ENCODE measurements at regions not wholly inside any gene's neighbourhood (a gene's known extent, or its start where the extent isn't known, plus 50 kb on each side); places are given as distances from the start of the nearest gene placed in this dataset.

GRCh38 chr5:167725741-167726140 lies 565.7 kb upstream of the WWC1 start:
- peaks cover 21% of the 10 kb centered on the region for H3K4me1 Mint-ChIP-seq (ENCODE audit: insufficient read depth, unreplicated experiment)
- no peak for TF ChIP-seq CTCF (IDR thresholded peaks at IDR 0.05; ENCODE audit: unreplicated experiment)
- H3K9me3 Mint-ChIP-seq (ENCODE audit: unreplicated experiment), result no peaks in the 10 kb centered on the region
- no peak overlapping the region for H3K4me3 Mint-ChIP-seq (ENCODE audit: unreplicated experiment)
- intact Hi-C loops (cut with micrococcal nuclease), result no loop called here
- POLR2A ChIA-PET, result interaction anchor here (1.0 to 1.3 kb wide), 5 partner anchors 8 to 322 kb away, joined by 3 to 4 read pairs (median 4); no protein-coding TSS in a partner anchor
- no peaks in the 10 kb centered on the region for H3K36me3 Mint-ChIP-seq (ENCODE audit: insufficient read depth, unreplicated experiment)
- BruUV-seq (replicated peaks), result no TSS peak
- CTCF ChIA-PET, result interaction anchor here (0.6 to 2.2 kb wide), 11 partner anchors 13 to 494 kb away, joined by 3 to 8 read pairs (median 3); no protein-coding TSS in a partner anchor
- H3K27ac Mint-ChIP-seq (ENCODE audit: low read depth, unreplicated experiment), result no peak overlapping the region
- no peak for DNase-seq (ENCODE audit: unreplicated experiment)
- no peaks in the 10 kb centered on the region for H3K27me3 Mint-ChIP-seq (ENCODE audit: insufficient read depth, unreplicated experiment)

GRCh38 chr5:167726642-167727041 lies 564.8 kb upstream of the WWC1 start:
- no peak overlapping the region for H3K27ac Mint-ChIP-seq (ENCODE audit: low read depth, unreplicated experiment)
- no peaks in the 10 kb centered on the region for H3K9me3 Mint-ChIP-seq (ENCODE audit: unreplicated experiment)
- no TSS peak for BruUV-seq (replicated peaks)
- no peaks in the 10 kb centered on the region for H3K27me3 Mint-ChIP-seq (ENCODE audit: insufficient read depth, unreplicated experiment)
- no peak for DNase-seq (ENCODE audit: unreplicated experiment)
- CTCF ChIA-PET, result interaction anchor here (0.6 to 4.3 kb wide), 7 partner anchors 12 to 494 kb away, joined by 3 to 25 read pairs (median 4); no protein-coding TSS in a partner anchor
- POLR2A ChIA-PET, result interaction anchor here (0.6 to 1.2 kb wide), 6 partner anchors 9 to 1928 kb away, joined by 3 to 4 read pairs (median 4); no protein-coding TSS in a partner anchor
- H3K4me3 Mint-ChIP-seq (ENCODE audit: unreplicated experiment), result no peak overlapping the region
- no peaks in the 10 kb centered on the region for H3K36me3 Mint-ChIP-seq (ENCODE audit: insufficient read depth, unreplicated experiment)
- TF ChIP-seq CTCF (IDR thresholded peaks at IDR 0.05; ENCODE audit: unreplicated experiment), result no peak
- peaks cover 24% of the 10 kb centered on the region for H3K4me1 Mint-ChIP-seq (ENCODE audit: insufficient read depth, unreplicated experiment)
- intact Hi-C loops (cut with micrococcal nuclease), result no loop called here

DNA sequence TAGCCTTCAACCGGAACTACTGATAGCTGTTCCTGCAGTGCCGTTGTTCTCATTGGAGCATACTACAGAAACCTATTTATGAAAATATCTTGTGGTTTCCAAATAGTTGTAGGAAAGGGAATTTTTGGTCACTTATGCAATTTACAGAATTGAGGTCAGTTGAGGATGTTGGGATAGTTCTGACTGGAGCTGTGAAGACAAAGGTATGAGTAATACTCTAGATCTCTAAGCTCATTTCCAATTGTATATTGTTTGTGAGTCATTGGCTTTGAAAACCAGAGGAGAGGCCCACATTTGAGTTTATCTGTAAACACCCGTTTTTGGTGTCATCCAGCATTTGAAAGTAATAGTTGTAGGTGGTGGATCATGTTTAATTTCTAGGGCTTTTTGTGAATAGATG lies 561.3 kb upstream of the WWC1 start:
- no peaks in the 10 kb centered on the region for H3K27me3 Mint-ChIP-seq (ENCODE audit: insufficient read depth, unreplicated experiment)
- no peak overlapping the region for H3K4me3 Mint-ChIP-seq (ENCODE audit: unreplicated experiment)
- intact Hi-C loops (cut with micrococcal nuclease), result no loop called here
- H3K9me3 Mint-ChIP-seq (ENCODE audit: unreplicated experiment), result no peaks in the 10 kb centered on the region
- ChIA-PET POLR2A (interaction anchor here (0.6 to 2.9 kb wide), 15 partner anchors 12 to 121 kb away, joined by 3 to 17 read pairs (median 3); no protein-coding TSS in a partner anchor), CTCF (interaction anchor here (0.5 to 4.3 kb wide), 15 partner anchors 11 to 490 kb away, joined by 3 to 25 read pairs (median 3); no protein-coding TSS in a partner anchor)
- TF ChIP-seq CTCF (IDR thresholded peaks at IDR 0.05; ENCODE audit: unreplicated experiment), result no peak
- H3K36me3 Mint-ChIP-seq (ENCODE audit: insufficient read depth, unreplicated experiment), result no peaks in the 10 kb centered on the region
- H3K4me1 Mint-ChIP-seq (ENCODE audit: insufficient read depth, unreplicated experiment), result peaks cover 15% of the 10 kb centered on the region
- H3K27ac Mint-ChIP-seq (ENCODE audit: low read depth, unreplicated experiment), result peak overlapping the region; percentile 32
- DNase-seq (ENCODE audit: unreplicated experiment), result peak; percentile 94
- BruUV-seq (replicated peaks), result no TSS peak

- peaks cover 15% of the 10 kb centered on the region for H3K4me1 Mint-ChIP-seq (ENCODE audit: insufficient read depth, unreplicated experiment)
- ChIA-PET POLR2A (interaction anchor here (0.6 to 2.9 kb wide), 11 partner anchors 12 to 121 kb away, joined by 3 to 17 read pairs (median 4); no protein-coding TSS in a partner anchor), CTCF (interaction anchor here (0.8 to 4.3 kb wide), 9 partner anchors 10 to 490 kb away, joined by 3 to 25 read pairs (median 3); no protein-coding TSS in a partner anchor)
- peak overlapping the region; percentile 32 for H3K27ac Mint-ChIP-seq (ENCODE audit: low read depth, unreplicated experiment)
- no peak overlapping the region for H3K4me3 Mint-ChIP-seq (ENCODE audit: unreplicated experiment)
- intact Hi-C loops (cut with micrococcal nuclease), result no loop called here
- no peaks in the 10 kb centered on the region for H3K27me3 Mint-ChIP-seq (ENCODE audit: insufficient read depth, unreplicated experiment)
- H3K9me3 Mint-ChIP-seq (ENCODE audit: unreplicated experiment), result no peaks in the 10 kb centered on the region
- no peak for DNase-seq (ENCODE audit: unreplicated experiment)
- TF ChIP-seq CTCF (IDR thresholded peaks at IDR 0.05; ENCODE audit: unreplicated experiment), result no peak
- no TSS peak for BruUV-seq (replicated peaks)
- no peaks in the 10 kb centered on the region for H3K36me3 Mint-ChIP-seq (ENCODE audit: insufficient read depth, unreplicated experiment)
Measured at GRCh38 chr5:167730656-167731055, 560.8 kb upstream of the WWC1 start.

All from MCF 10A (cell line).